ENCODE measurements at regions not wholly inside any gene's neighbourhood (a gene's known extent, or its start where the extent isn't known, plus 50 kb on each side); places are given as distances from the start of the nearest gene placed in this dataset.

- Histone ChIP-seq H3K36me3 (no peaks in the 10 kb centered on the region), H3K4me1 (peaks cover under 1 to 23% (median 20%) of the 10 kb centered on the region in 4 donors), H3K27ac (replicated peaks in 1 of 4) (peak overlapping the region in 3 of 4 donors; percentile 13 to 36 (median 19)), H3K9me3 (no peaks in the 10 kb centered on the region), H3K4me3 (no peak overlapping the region), H3K27me3 (no peaks in the 10 kb centered on the region)
- WGBS: 51% methylated on average over 17 of the region's 18 CpGs
- intact Hi-C loops (cut with DNase I): no loop called here
- TF ChIP-seq EP300 (IDR thresholded peaks at IDR 0.05) (no peak), POLR2A (IDR thresholded peaks at IDR 0.05; ENCODE audit: low read depth) (no peak)
- no peak for DNase-seq (ENCODE audit: extremely low spot score)
Observed at GRCh38 chr4:81600520-81601357, 129.0 kb upstream of the RASGEF1B start.

GRCh38 chr4:81599742-81600380, 128.2 kb upstream of the RASGEF1B start:
- 64% methylated on average over 5 of the region's 5 CpGs for WGBS
- no peaks in the 10 kb centered on the region for H3K36me3 ChIP-seq
- no peak overlapping the region for H3K4me3 ChIP-seq
- H3K27me3 ChIP-seq: no peaks in the 10 kb centered on the region
- peaks cover 8 to 32% (median 28%) of the 10 kb centered on the region in 4 donors for H3K4me1 ChIP-seq
- TF ChIP-seq, protein P1, sequence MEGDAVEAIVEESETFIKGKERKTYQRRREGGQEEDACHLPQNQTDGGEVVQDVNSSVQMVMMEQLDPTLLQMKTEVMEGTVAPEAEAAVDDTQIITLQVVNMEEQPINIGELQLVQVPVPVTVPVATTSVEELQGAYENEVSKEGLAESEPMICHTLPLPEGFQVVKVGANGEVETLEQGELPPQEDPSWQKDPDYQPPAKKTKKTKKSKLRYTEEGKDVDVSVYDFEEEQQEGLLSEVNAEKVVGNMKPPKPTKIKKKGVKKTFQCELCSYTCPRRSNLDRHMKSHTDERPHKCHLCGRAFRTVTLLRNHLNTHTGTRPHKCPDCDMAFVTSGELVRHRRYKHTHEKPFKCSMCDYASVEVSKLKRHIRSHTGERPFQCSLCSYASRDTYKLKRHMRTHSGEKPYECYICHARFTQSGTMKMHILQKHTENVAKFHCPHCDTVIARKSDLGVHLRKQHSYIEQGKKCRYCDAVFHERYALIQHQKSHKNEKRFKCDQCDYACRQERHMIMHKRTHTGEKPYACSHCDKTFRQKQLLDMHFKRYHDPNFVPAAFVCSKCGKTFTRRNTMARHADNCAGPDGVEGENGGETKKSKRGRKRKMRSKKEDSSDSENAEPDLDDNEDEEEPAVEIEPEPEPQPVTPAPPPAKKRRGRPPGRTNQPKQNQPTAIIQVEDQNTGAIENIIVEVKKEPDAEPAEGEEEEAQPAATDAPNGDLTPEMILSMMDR (IDR thresholded peaks at IDR 0.05): no peak
- no peak for TF ChIP-seq EP300 (IDR thresholded peaks at IDR 0.05)
- TF ChIP-seq POLR2A (IDR thresholded peaks at IDR 0.05; ENCODE audit: low read depth): no peak
- no peak for TF ChIP-seq POLR2AphosphoS5 (IDR thresholded peaks at IDR 0.05)
- no peak for DNase-seq (ENCODE audit: extremely low spot score)
- intact Hi-C loops (cut with DNase I): no loop called here
- H3K27ac ChIP-seq (replicated peaks in 1 of 4): no peak overlapping the region
- H3K9me3 ChIP-seq: no peaks in the 10 kb centered on the region

GRCh38 chr4:81595798-81596610, 124.3 kb upstream of the RASGEF1B start:
- intact Hi-C loops (cut with DNase I): no loop called here
- TF ChIP-seq, protein P1 (IDR thresholded peaks at IDR 0.05): no peak
- TF ChIP-seq POLR2AphosphoS5 (IDR thresholded peaks at IDR 0.05): no peak
- no peak for TF ChIP-seq EP300 (IDR thresholded peaks at IDR 0.05)
- TF ChIP-seq POLR2A (IDR thresholded peaks at IDR 0.05; ENCODE audit: low read depth): no peak
- Histone ChIP-seq H3K9me3 (no peaks in the 10 kb centered on the region), H3K36me3 (no peaks in the 10 kb centered on the region), H3K4me3 (no peak overlapping the region), H3K4me1 (peaks cover 9 to 26% (median 22%) of the 10 kb centered on the region in 4 donors), H3K27me3 (no peaks in the 10 kb centered on the region), H3K27ac (replicated peaks in 1 of 4) (no peak overlapping the region)
- 39% methylated on average over 5 of the region's 5 CpGs for WGBS
- DNase-seq (ENCODE audit: extremely low spot score): no peak

GRCh38 chr4:81595287-81595686, 123.6 kb upstream of the RASGEF1B start:
- H3K4me1 ChIP-seq: peaks cover 9 to 19% (median 15%) of the 10 kb centered on the region in 4 donors
- DNase-seq (ENCODE audit: extremely low spot score): no peak
- no peak for TF ChIP-seq EP300 (IDR thresholded peaks at IDR 0.05)
- TF ChIP-seq, protein P1 (IDR thresholded peaks at IDR 0.05): no peak
- no peak for TF ChIP-seq POLR2A (IDR thresholded peaks at IDR 0.05; ENCODE audit: low read depth)
- no peak for TF ChIP-seq POLR2AphosphoS5 (IDR thresholded peaks at IDR 0.05)
- H3K4me3 ChIP-seq: no peak overlapping the region
- H3K9me3 ChIP-seq: no peaks in the 10 kb centered on the region
- intact Hi-C loops (cut with DNase I): no loop called here
- H3K36me3 ChIP-seq: no peaks in the 10 kb centered on the region
- H3K27me3 ChIP-seq: no peaks in the 10 kb centered on the region
- H3K27ac ChIP-seq (replicated peaks in 1 of 4): no peak overlapping the region
